AG10803 (cell line): ENCODE measurements at regions not wholly inside any gene's neighbourhood (a gene's known extent, or its start where the extent isn't known, plus 50 kb on each side); places are given as distances from the start of the nearest gene placed in this dataset.
A peak's percentile ranks its signal among the peaks of the same experiment; 100 is the strongest.

Source experiments
- DNase-seq: peaks from one replicate; pipeline ENCODE4 v3.0.0; 2010; ENCODE audit warnings: low read depth
- H3K4me3 ChIP-seq: 2 replicates; pipeline ENCODE4 v1.5.1; 2011; ENCODE audit warnings: mild to moderate bottlenecking, low read length, control low read depth
- TF ChIP-seq, protein P1 (sequence below): conservative IDR thresholded peaks from 2 replicates; pipeline ENCODE4 v1.5.1; 2011; ENCODE audit warnings: mild to moderate bottlenecking, low read length, control low read depth, inconsistent platforms

DNA sequence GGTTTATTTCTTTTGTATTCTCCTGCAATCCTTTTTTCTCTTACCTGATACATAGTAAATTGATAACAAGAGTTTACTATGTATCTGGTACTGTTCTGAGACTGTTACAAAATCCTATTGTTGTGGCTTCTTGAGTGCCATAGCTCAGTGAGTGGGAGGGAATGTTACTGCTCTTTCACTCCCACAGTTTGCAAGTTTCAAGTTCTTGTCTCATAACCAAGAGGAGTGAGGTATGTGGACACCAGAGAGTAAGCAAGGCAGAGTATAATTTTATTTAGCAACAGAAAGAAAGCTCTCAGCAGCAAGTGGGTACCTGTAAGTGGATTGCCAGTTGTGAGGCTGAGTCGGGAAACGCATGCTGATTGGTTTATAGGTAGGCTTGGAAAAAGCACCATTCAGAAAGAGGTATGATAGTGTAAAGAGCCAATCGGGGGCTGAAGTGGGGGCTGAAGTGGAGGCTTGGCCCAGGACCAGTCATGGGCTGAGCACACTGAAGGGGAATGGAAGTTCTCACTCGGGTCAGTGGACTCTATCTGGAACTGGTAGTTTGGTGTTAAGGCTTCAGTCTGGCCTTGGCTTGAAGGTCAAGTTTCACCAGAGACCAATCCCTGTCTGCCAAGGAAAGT is 850.8 kb downstream of the TMTC2 start:
- TF ChIP-seq, protein P1, sequence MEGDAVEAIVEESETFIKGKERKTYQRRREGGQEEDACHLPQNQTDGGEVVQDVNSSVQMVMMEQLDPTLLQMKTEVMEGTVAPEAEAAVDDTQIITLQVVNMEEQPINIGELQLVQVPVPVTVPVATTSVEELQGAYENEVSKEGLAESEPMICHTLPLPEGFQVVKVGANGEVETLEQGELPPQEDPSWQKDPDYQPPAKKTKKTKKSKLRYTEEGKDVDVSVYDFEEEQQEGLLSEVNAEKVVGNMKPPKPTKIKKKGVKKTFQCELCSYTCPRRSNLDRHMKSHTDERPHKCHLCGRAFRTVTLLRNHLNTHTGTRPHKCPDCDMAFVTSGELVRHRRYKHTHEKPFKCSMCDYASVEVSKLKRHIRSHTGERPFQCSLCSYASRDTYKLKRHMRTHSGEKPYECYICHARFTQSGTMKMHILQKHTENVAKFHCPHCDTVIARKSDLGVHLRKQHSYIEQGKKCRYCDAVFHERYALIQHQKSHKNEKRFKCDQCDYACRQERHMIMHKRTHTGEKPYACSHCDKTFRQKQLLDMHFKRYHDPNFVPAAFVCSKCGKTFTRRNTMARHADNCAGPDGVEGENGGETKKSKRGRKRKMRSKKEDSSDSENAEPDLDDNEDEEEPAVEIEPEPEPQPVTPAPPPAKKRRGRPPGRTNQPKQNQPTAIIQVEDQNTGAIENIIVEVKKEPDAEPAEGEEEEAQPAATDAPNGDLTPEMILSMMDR, result no peak
- no peak overlapping the region for H3K4me3 ChIP-seq
- DNase-seq, result peak; percentile 1

DNA sequence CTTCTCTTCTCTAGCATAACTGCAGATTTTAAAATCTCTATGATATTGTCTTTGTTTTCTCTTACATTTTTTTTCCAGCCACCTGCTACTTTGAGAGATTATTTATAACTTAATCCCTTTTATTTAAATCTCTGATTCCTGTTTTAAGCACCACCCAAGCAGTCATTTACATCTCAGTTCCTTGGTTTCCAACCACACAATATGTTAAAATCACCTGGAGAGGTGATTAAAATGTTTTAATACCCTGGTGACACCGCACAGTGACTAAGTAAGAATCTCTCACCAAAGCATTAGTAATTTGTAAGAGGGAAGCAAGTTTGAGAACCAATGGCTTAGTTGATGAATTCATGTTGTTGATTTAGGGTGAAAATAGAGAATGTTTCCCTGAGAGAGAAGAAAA is 849.8 kb downstream of the TMTC2 start:
- DNase-seq, result no peak
- TF ChIP-seq, protein P1, result no peak

DNA sequence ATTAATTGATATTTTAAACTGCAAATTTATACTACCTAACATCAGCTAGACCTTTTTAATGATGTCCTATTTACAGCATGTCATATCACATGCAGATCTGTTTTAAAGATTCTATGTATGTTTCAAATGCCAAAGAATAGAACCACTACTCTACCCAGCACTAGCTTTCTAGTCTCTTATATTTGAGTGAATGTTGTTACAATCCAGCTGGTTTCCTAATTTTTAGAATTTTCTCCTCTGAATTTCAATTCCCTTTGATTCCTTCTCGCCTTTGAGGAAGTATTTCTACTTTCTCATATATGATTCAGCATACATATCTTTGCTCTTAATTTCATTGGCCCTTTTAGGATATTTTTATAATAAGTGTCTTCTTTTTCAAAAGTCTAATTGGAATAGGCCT is 841.9 kb downstream of the TMTC2 start:
- no peak overlapping the region for H3K4me3 ChIP-seq
- TF ChIP-seq, protein P1, result no peak
- no peak for DNase-seq

More for the DNA sequence above, 849.8 kb downstream of the TMTC2 start:
- H3K4me3 ChIP-seq, result no peak overlapping the region

DNA sequence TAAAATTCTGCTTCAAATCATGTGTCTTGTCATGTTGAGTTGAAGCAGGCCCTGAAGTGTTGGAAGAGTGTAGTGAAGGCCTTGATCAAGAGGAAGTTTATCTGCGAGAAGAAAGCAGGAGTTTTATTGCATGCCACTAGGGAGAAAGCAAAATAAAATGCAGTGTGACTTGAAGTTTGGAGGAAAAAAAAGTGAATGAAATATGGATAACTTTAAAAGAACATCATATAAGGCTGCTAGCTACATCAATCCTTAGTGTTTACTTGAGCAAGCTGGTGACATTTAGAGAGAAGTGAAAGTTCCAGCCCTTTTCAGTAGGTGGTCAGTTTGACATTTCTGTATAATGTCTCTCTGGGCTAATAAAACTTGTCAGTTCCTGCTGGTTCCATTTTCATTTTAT is 841.1 kb downstream of the TMTC2 start:
- TF ChIP-seq, protein P1, result no peak
- H3K4me3 ChIP-seq, result no peak overlapping the region
- no peak for DNase-seq

DNA sequence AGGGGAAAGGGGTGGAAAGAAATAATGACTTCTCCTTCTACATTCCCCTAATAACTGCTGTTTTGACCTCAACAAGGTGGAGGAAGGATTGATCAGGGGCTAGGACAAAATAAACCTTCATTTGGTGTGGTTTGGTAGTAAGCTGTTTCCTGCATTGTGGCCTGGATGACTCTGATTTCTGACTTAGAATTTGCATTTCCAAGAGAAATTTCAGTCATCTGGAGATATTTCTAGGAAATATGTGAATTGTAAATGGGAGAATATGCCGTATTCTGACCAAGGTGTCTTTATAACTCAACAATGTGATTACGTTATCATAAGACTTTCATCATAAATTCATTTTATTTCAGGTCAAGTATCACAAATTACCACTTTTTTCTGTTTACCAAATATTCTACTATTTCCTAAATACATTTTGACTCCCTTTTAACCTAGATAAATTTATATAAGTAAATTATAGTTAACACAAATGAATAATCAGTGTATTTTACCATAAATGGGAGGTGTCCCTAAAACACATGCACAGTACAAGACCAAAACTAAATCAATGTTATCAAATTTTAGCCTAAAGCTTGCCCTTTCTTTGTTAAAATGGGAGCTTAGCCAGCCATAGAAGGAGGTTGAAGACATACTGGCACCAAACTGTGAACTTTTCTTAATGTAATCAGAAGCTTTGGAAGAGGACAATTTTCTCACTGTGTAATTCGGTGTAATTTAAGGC is 828.8 kb downstream of the TMTC2 start:
- DNase-seq, result no peak
- no peak overlapping the region for H3K4me3 ChIP-seq
- TF ChIP-seq, protein P1, result no peak

DNA sequence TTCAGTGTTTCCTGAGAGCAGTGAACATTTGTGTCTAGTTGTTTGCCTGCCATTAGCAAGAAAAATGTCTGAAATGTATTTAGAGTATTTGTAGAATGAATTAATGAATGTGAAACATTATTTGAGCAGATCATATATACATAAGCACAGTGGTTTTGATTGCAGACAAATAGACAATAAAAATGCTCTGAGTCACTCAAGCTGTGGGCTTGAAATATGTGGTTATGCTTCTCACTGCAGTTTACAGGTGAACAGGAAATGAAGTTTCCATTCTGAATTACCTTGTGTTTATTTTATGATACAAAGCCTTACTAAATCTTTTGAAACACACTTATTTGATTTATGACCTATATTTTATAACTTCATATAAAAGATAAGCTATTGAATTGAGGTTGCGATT is 827.7 kb downstream of the TMTC2 start:
- TF ChIP-seq, protein P1, result no peak
- no peak for DNase-seq
- no peak overlapping the region for H3K4me3 ChIP-seq

DNA sequence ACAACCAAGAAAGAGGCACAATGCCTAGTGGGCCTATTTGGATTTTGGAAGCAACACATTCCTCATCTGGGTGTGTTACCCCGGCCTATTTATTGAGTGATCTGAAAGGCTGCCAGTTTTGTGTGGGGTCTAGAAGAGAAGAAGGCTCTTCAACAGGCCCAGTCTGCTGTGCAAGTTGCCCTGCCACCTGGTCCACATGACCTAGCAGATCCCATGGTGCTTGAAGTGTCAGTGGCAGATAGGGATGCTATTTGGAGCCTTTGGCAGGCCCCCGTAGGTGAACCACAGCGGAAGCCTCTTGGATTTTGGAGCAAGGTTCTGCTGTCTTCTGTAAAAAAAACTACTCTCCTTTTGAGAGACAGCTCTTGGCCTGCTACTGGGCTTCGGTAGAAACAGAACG is 820.1 kb downstream of the TMTC2 start:
- DNase-seq, result no peak
- H3K4me3 ChIP-seq, result no peak overlapping the region
- TF ChIP-seq, protein P1, result no peak
